ENCODE measurements at regions not wholly inside any gene's neighbourhood (a gene's known extent, or its start where the extent isn't known, plus 50 kb on each side); places are given as distances from the start of the nearest gene placed in this dataset.

DNA sequence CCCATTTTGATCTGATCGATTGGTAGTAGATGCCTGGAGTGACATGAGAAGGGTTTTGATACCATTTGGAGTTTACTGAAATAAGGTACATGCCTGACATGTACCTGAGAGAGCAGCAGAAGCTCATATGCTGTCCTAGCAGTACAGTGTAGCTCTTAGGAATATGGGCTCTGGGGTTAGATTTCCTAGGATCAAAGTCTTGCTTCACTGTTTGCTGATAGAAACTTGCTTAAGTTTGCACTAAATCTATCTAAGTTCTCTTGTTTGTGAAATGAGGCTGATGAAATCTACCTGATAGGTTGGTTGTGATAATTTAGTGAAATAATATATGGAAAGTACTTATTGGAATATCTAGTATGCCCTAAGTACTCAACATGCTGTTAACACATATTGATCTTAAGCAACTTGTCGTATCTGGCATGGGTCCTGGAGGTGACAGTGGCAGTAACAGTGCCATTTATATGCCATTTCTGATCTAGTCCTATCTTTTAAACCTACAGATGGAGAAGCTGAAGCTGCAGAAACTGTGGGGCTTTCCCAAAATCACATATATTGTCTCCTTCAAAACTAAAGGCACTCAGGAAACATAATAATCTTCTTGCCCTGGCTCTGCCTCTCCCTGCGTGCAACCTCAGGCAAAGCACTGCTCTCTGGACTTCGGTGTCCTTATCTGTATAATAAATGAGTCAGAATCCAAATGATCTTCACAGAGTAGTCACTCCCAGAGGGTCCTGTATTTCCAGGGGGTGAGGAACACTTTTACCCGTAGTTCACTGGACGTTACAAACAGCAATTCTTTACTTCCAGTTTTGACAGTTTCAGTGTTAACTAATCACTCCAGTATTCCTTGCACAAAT lies 223.6 kb upstream of the SETMAR start:
- TF ChIP-seq MYC (IDR thresholded peaks at IDR 0.05; ENCODE audit: low read depth, low read length) (no peak), FOS (IDR thresholded peaks at IDR 0.05; ENCODE audit: borderline replicate concordance, insufficient read depth, low read length) (no peak), JUN (IDR thresholded peaks at IDR 0.05; ENCODE audit: borderline replicate concordance, insufficient read depth, insufficient read length, low read depth) (no peak), GATA2 (IDR thresholded peaks at IDR 0.05; ENCODE audit: insufficient read depth, insufficient read length, low read depth, low read length) (no peak)
- TF ChIP-seq, protein P1, sequence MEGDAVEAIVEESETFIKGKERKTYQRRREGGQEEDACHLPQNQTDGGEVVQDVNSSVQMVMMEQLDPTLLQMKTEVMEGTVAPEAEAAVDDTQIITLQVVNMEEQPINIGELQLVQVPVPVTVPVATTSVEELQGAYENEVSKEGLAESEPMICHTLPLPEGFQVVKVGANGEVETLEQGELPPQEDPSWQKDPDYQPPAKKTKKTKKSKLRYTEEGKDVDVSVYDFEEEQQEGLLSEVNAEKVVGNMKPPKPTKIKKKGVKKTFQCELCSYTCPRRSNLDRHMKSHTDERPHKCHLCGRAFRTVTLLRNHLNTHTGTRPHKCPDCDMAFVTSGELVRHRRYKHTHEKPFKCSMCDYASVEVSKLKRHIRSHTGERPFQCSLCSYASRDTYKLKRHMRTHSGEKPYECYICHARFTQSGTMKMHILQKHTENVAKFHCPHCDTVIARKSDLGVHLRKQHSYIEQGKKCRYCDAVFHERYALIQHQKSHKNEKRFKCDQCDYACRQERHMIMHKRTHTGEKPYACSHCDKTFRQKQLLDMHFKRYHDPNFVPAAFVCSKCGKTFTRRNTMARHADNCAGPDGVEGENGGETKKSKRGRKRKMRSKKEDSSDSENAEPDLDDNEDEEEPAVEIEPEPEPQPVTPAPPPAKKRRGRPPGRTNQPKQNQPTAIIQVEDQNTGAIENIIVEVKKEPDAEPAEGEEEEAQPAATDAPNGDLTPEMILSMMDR (IDR thresholded peaks at IDR 0.05; ENCODE audit: extremely low read depth in 1 of 2, insufficient read depth in 1 of 2, low read depth in 1 of 2, low read length in 2 of 2), result no peak
- TF ChIP-seq, protein P2, sequence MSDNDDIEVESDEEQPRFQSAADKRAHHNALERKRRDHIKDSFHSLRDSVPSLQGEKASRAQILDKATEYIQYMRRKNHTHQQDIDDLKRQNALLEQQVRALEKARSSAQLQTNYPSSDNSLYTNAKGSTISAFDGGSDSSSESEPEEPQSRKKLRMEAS (IDR thresholded peaks at IDR 0.05; ENCODE audit: insufficient read depth, insufficient read length), result no peak
- H3K9me3 ChIP-seq (replicated peaks; ENCODE audit: control insufficient read depth, insufficient read depth, low read length), result peaks cover 2% of the 10 kb centered on the region
- no peaks in the 10 kb centered on the region for H3K79me2 ChIP-seq (ENCODE audit: control insufficient read depth, insufficient read depth, low read length)
- H3K27me3 ChIP-seq (ENCODE audit: control insufficient read depth in 2 of 2, insufficient read depth in 2 of 2, low read length in 2 of 2), result no peaks in the 10 kb centered on the region
- CTCF ChIA-PET, result no interaction called here
- FAIRE-seq (no peak), DNase-seq (ENCODE audit: low read depth, low spot score) (no peak)
- POLR2A ChIA-PET, result no interaction called here
- H3K9me1 ChIP-seq (replicated peaks; ENCODE audit: control insufficient read depth, extremely low read depth, insufficient read depth, low read length), result no peaks in the 10 kb centered on the region
- no TSS peak for BruUV-seq (replicated peaks)
- H3K36me3 ChIP-seq (ENCODE audit: control insufficient read depth in 2 of 2, extremely low read depth in 1 of 2, insufficient read depth in 2 of 2, low read length in 2 of 2), result no peaks in the 10 kb centered on the region
- H3K9ac ChIP-seq (replicated peaks; ENCODE audit: extremely low read depth, insufficient read depth, low read length), result no peak overlapping the region
- H3K4me3 ChIP-seq (replicated peaks in 1 of 3; ENCODE audit: insufficient read depth in 1 of 3, low read depth in 1 of 3, low read length in 3 of 3), result no peak overlapping the region
- H3K4me2 ChIP-seq (ENCODE audit: insufficient read depth, low read length), result no peak overlapping the region
- H2AFZ ChIP-seq (ENCODE audit: low read depth, low read length), result no peak overlapping the region
- no peaks in the 10 kb centered on the region for H3K4me1 ChIP-seq (ENCODE audit: control insufficient read depth, extremely low read depth, insufficient read depth, low read length)
- H3K27ac ChIP-seq (ENCODE audit: insufficient read depth, low read depth, low read length), result no peak overlapping the region
- intact Hi-C loops (cut with micrococcal nuclease), result no loop called here
- dilution Hi-C loops (cut with MboI; ENCODE audit: extremely low pct_ligation_motif_present, low sequenced_read_pairs), result no loop called here
- no peaks in the 10 kb centered on the region for H4K20me1 ChIP-seq (replicated peaks; ENCODE audit: control insufficient read depth, extremely low read depth, insufficient read depth, low read length)
